ENCODE measurements at regions not wholly inside any gene's neighbourhood (a gene's known extent, or its start where the extent isn't known, plus 50 kb on each side); places are given as distances from the start of the nearest gene placed in this dataset.

DNA sequence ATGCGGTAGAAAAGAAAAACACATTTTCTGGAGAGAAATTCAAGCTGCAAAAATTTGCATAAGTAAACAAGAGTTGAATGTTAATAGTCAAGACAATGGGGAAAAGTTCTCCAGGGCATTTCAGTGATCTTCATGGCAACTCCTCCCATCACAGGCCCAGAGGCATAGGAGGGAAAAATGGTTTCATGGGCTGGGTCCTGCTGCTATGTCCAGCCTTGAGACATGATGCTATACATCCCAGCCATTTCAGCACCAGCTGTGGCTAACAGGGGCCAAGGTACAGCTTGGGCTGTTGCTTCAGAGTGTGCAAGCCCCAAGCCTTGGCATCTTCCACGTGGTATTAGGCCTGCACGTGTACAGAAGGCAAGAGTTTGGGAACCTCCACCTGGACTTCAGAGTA, 118.6 kb upstream of the DLGAP1 start:
- TF ChIP-seq POLR2AphosphoS5 (IDR thresholded peaks at IDR 0.05): no peak
- no peak for TF ChIP-seq EP300 (conservative IDR thresholded peaks at IDR 0.05; ENCODE audit: poor library complexity, severe bottlenecking)
- TF ChIP-seq EZH2 (IDR thresholded peaks at IDR 0.05; ENCODE audit: borderline replicate concordance, insufficient read depth, low read length, poor library complexity, severe bottlenecking): no peak
- no peak for TF ChIP-seq SMC3 (conservative IDR thresholded peaks at IDR 0.05; ENCODE audit: poor library complexity)
- TF ChIP-seq, protein P1, sequence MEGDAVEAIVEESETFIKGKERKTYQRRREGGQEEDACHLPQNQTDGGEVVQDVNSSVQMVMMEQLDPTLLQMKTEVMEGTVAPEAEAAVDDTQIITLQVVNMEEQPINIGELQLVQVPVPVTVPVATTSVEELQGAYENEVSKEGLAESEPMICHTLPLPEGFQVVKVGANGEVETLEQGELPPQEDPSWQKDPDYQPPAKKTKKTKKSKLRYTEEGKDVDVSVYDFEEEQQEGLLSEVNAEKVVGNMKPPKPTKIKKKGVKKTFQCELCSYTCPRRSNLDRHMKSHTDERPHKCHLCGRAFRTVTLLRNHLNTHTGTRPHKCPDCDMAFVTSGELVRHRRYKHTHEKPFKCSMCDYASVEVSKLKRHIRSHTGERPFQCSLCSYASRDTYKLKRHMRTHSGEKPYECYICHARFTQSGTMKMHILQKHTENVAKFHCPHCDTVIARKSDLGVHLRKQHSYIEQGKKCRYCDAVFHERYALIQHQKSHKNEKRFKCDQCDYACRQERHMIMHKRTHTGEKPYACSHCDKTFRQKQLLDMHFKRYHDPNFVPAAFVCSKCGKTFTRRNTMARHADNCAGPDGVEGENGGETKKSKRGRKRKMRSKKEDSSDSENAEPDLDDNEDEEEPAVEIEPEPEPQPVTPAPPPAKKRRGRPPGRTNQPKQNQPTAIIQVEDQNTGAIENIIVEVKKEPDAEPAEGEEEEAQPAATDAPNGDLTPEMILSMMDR (IDR thresholded peaks at IDR 0.05; ENCODE audit: poor library complexity, severe bottlenecking): no peak

All from neural cell (in vitro differentiated cells).